HFFc6 (cell line): ENCODE measurements at regions not wholly inside any gene's neighbourhood (a gene's known extent, or its start where the extent isn't known, plus 50 kb on each side); places are given as distances from the start of the nearest gene placed in this dataset.

Experiments used
- DNase-seq: peaks from one replicate; pipeline ENCODE4 v3.0.0-alpha.2; 2018
- H3K27ac Mint-ChIP-seq: 2 replicates; pipeline ENCODE4 v1.8.0; 2020; ENCODE audit warnings: mild to moderate bottlenecking, mixed read lengths
- H3K27me3 Mint-ChIP-seq: 2 replicates; pipeline ENCODE4 v1.8.0; 2021; ENCODE audit warnings: mild to moderate bottlenecking, moderate library complexity, mixed read lengths; ENCODE audit not compliant: insufficient read depth
- H3K36me3 Mint-ChIP-seq: 2 replicates; pipeline ENCODE4 v1.8.0; 2021; ENCODE audit warnings: low read depth, mixed read lengths
- H3K4me1 Mint-ChIP-seq: 2 replicates; pipeline ENCODE4 v1.8.0; 2020; ENCODE audit warnings: low read depth, mixed read lengths
- H3K4me3 Mint-ChIP-seq: 2 replicates; pipeline ENCODE4 v1.8.0; 2020; ENCODE audit warnings: mild to moderate bottlenecking, moderate library complexity, mixed read lengths
- H3K9me3 Mint-ChIP-seq: 2 replicates; pipeline ENCODE4 v1.8.0; 2020; ENCODE audit warnings: mild to moderate bottlenecking, mixed read lengths
- TF ChIP-seq, protein P1 (sequence below): fragments of 200-600 bp; sonication (generic); IDR thresholded peaks from 2 replicates; pipeline ENCODE4 v1.5.0; 2021; ENCODE audit warnings: antibody characterized with exemption, mild to moderate bottlenecking

DNA sequence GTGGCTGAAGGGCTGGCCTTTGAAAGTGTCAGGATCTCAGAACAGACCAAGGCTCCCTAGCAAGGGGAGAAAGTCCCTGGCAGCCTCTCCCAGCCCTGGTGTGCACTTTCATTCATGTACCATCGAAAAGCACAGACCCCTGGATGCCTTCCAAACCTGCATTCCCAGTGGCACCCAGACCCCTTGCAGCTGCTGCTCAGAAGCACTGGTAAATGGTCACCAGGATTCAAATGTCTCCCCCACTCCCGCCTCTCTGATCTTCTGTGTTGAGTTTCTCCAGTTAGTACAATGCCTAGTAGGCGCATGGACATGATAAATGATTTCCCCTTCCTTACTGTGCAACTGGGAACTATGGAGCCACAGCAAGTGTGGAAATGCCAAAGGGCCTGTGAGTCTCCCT, 180.0 kb downstream of the GLI2 start:
- Mint-ChIP-seq H3K4me1 (peaks cover 99% of the 10 kb centered on the region), H3K9me3 (no peaks in the 10 kb centered on the region), H3K27me3 (peaks cover 18% of the 10 kb centered on the region), H3K4me3 (peak overlapping the region; percentile 66), H3K27ac (peak overlapping the region; percentile 95), H3K36me3 (peaks cover 31% of the 10 kb centered on the region)
- TF ChIP-seq, protein P1, sequence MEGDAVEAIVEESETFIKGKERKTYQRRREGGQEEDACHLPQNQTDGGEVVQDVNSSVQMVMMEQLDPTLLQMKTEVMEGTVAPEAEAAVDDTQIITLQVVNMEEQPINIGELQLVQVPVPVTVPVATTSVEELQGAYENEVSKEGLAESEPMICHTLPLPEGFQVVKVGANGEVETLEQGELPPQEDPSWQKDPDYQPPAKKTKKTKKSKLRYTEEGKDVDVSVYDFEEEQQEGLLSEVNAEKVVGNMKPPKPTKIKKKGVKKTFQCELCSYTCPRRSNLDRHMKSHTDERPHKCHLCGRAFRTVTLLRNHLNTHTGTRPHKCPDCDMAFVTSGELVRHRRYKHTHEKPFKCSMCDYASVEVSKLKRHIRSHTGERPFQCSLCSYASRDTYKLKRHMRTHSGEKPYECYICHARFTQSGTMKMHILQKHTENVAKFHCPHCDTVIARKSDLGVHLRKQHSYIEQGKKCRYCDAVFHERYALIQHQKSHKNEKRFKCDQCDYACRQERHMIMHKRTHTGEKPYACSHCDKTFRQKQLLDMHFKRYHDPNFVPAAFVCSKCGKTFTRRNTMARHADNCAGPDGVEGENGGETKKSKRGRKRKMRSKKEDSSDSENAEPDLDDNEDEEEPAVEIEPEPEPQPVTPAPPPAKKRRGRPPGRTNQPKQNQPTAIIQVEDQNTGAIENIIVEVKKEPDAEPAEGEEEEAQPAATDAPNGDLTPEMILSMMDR = no peak
- no peak for DNase-seq

DNA sequence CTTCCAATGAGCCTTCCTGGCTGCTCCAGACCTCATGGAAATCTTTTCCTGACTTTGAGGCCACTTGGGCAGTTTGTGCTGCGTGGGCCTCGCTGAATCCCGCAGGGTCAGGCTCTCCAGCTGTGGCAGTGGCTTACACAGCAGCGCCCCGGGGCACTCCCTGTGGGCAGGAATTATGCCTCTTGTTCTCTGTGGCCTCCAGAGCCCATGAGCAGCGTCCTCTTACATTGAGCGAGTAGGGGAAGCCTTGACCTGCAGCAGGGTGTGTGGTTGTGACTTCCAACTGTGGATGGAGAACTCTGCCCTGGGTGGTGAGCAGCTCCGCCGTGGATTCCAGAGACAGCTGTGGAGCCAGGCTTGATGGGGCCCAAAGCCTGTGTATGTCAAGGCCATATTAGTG, 180.8 kb downstream of the GLI2 start:
- Mint-ChIP-seq H3K4me3 (no peak overlapping the region), H3K4me1 (peaks cover 99% of the 10 kb centered on the region), H3K27ac (peak overlapping the region; percentile 95; the same call in 1 of the 2 replicates), H3K36me3 (peaks cover 23% of the 10 kb centered on the region), H3K27me3 (peaks cover 24% of the 10 kb centered on the region), H3K9me3 (no peaks in the 10 kb centered on the region)
- TF ChIP-seq, protein P1 = no peak
- DNase-seq = no peak

DNA sequence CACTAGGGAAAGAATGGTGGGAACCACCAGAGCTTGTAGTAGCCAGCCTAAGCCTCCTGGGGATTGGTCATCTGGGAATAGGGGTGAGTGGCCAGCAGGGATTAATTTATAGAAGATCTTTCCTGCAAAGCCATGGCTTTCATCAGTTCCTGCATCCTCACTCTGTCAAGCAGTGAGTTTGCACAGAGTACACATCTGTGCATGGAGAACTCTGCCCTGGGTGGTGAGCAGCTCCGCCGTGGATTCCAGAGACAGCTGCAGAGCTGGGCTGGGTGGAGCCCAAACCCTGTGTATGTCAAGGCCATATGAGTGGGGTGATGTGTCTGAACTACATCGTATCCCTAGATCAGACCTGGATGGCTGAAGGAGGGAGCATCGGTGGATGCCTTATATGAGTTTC, 182.2 kb downstream of the GLI2 start:
- no peaks in the 10 kb centered on the region for H3K9me3 Mint-ChIP-seq
- no peak for DNase-seq
- peaks cover 17% of the 10 kb centered on the region for H3K36me3 Mint-ChIP-seq
- H3K4me1 Mint-ChIP-seq = peaks cover 94% of the 10 kb centered on the region
- H3K27me3 Mint-ChIP-seq = peaks cover 25% of the 10 kb centered on the region
- peak overlapping the region; percentile 74 for H3K27ac Mint-ChIP-seq
- TF ChIP-seq, protein P1 = no peak
- H3K4me3 Mint-ChIP-seq = no peak overlapping the region

DNA sequence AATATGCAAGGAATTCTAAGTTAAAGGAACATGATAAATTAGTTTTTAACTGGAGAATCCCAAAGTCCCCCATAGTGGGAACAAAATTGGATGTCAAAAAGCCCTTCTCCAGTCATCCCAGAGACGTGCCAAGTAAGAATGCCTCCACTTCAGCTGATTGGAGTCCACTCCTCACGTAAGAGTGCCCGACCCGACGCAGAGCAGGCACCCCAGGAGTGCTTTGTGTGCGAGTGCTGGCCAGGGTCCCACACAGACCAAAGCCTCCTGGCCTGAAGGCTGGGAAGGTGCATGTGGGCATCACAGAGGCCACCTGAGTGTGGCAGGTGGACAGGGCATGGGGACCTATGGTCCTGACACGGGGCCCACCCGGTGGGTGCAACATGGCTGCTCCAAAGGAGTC, 183.5 kb downstream of the GLI2 start:
- DNase-seq = no peak
- peaks cover 80% of the 10 kb centered on the region for H3K4me1 Mint-ChIP-seq
- H3K27me3 Mint-ChIP-seq = peaks cover 25% of the 10 kb centered on the region
- H3K36me3 Mint-ChIP-seq = peaks cover 17% of the 10 kb centered on the region
- H3K9me3 Mint-ChIP-seq = no peaks in the 10 kb centered on the region
- TF ChIP-seq, protein P1 = no peak
- peak overlapping the region; percentile 99 for H3K27ac Mint-ChIP-seq
- H3K4me3 Mint-ChIP-seq = no peak overlapping the region

DNA sequence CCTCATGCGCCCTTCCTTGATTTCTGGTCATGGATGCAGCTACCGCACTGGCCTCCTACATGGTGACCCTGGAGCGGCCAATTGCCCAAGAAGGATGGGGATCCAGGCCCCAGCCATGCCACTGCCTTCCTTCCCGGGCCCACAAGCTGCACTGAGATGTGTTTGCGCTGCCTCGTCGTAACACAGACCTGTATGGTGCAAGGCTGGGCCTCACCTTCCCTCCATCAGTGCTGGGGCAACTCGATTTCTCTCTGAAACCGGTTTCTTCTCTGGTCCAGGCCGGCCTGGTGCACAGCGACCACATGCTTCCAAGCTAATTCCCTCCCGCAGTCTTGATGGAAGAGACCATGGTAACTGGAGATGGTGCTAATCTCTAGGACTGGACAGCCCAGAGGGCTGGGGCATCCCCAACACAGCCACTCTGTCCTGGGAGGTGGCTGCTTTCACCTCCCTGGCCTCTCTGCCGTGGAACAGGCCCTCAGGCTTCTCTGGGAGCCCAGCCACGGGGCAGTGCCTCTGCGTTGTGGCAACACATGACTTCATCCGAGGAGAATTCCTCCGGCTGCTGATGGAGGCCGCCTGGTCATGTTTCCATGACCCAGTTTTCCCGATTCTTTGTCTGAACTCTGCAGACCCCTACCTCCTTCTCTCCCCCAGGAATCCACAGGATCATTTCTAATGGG, 184.2 kb downstream of the GLI2 start:
- H3K27ac Mint-ChIP-seq = peak overlapping the region; percentile 99

More for the DNA sequence above, 184.2 kb downstream of the GLI2 start:
- peak; percentile 86 for DNase-seq
- peaks cover 73% of the 10 kb centered on the region for H3K4me1 Mint-ChIP-seq
- H3K27me3 Mint-ChIP-seq = peaks cover 25% of the 10 kb centered on the region
- no peaks in the 10 kb centered on the region for H3K9me3 Mint-ChIP-seq
- H3K36me3 Mint-ChIP-seq = peaks cover 17% of the 10 kb centered on the region
- peak overlapping the region; percentile 77 for H3K4me3 Mint-ChIP-seq
- TF ChIP-seq, protein P1 = no peak
